ENCODE measurements at regions not wholly inside any gene's neighbourhood (a gene's known extent, or its start where the extent isn't known, plus 50 kb on each side); places are given as distances from the start of the nearest gene placed in this dataset.
A peak's percentile ranks its signal among the peaks of the same experiment; 100 is the strongest.

- H3K4me3 ChIP-seq, result peak overlapping the region in 6 of 12 donors; percentile 11 to 35 (median 24)
- peak overlapping the region in 2 of 12 donors; percentile 7 to 53 for H3K27ac ChIP-seq
- 13 to 23% (median 16%) methylated on average over 13 of the region's 13 CpGs for WGBS, 4 donors
- no peaks in the 10 kb centered on the region for H3K9me3 ChIP-seq
- ATAC-seq, result peak in 3 of 4 donors; percentile 60 to 68 (median 63)
- no peaks in the 10 kb centered on the region for H3K36me3 ChIP-seq
- peaks cover 0 to 36% (median 15%) of the 10 kb centered on the region in 12 donors for H3K4me1 ChIP-seq
- intact Hi-C loops (cut with DNase I), result loop anchor here (1.0 to 10.0 kb wide), 19 partner anchors 87 to 405 kb away; partner anchors contain the start of genes PERP (in 6 of the 10) and TNFAIP3 (in 6 of the 10)
- no peaks in the 10 kb centered on the region for H3K27me3 ChIP-seq
- DNase-seq, result peak; percentile 61 to 72 (median 64)
- TF ChIP-seq CTCF (IDR thresholded peaks at IDR 0.05) (peak; percentile 59 to 88 (median 82)), POLR2A (IDR thresholded peaks at IDR 0.05) (no peak)
Measured at GRCh38 chr6:137707590-137708360, 159.3 kb upstream of the TNFAIP3 start.

- Histone ChIP-seq H3K27me3 (no peaks in the 10 kb centered on the region), H3K4me1 (peaks cover 0 to 36% (median 10%) of the 10 kb centered on the region in 12 donors), H3K36me3 (no peaks in the 10 kb centered on the region), H3K4me3 (no peak overlapping the region), H3K9me3 (no peaks in the 10 kb centered on the region), H3K27ac (peak overlapping the region in 1 of 12 donors; percentile 53)
- no peak for TF ChIP-seq CTCF (IDR thresholded peaks at IDR 0.05)
- no peak for TF ChIP-seq POLR2A (IDR thresholded peaks at IDR 0.05)
- ATAC-seq (no peak), DNase-seq (no peak)
- intact Hi-C loops (cut with DNase I), result loop anchor here (1.0 to 10.0 kb wide), 14 partner anchors 86 to 404 kb away; partner anchors contain the start of genes PERP (in 5 of the 10) and TNFAIP3 (in 5 of the 10)
- WGBS, 4 donors, result 39 to 46% (median 44%) methylated on average over 1 of the region's 1 CpG
Measured at GRCh38 chr6:137708481-137708880, 158.6 kb upstream of the TNFAIP3 start.

- TF ChIP-seq CTCF (IDR thresholded peaks at IDR 0.05) (no peak), POLR2A (IDR thresholded peaks at IDR 0.05) (no peak)
- no peaks in the 10 kb centered on the region for H3K27me3 ChIP-seq
- no peak for DNase-seq
- WGBS, 4 donors, result 91 to 96% (median 94%) methylated on average over 7 of the region's 7 CpGs
- H3K4me1 ChIP-seq, result peaks cover 0 to 36% (median 8%) of the 10 kb centered on the region in 12 donors
- no peak for ATAC-seq
- H3K27ac ChIP-seq, result peak overlapping the region in 1 of 12 donors; percentile 23
- H3K36me3 ChIP-seq, result no peaks in the 10 kb centered on the region
- intact Hi-C loops (cut with DNase I), result loop anchor here (2.0 to 10.0 kb wide), 12 partner anchors 85 to 403 kb away; partner anchors contain the start of genes PERP (in 5 of the 10) and TNFAIP3 (in 1 of the 10)
- no peak overlapping the region for H3K4me3 ChIP-seq
- no peaks in the 10 kb centered on the region for H3K9me3 ChIP-seq
Measured at GRCh38 chr6:137709424-137710236, 157.4 kb upstream of the TNFAIP3 start.

GRCh38 chr6:137711972-137712371 lies 155.1 kb upstream of the TNFAIP3 start:
- intact Hi-C loops (cut with DNase I), result no loop called here
- DNase-seq, result no peak
- 40 to 77% (median 53%) methylated on average over 1 of the region's 1 CpG for WGBS, 4 donors

More at GRCh38 chr6:137711972-137712371, 155.1 kb upstream of the TNFAIP3 start:
- ATAC-seq, result no peak
- Histone ChIP-seq H3K36me3 (no peaks in the 10 kb centered on the region), H3K4me3 (no peak overlapping the region), H3K9me3 (no peaks in the 10 kb centered on the region), H3K4me1 (peaks cover 0 to 34% (median 5%) of the 10 kb centered on the region in 12 donors), H3K27ac (no peak overlapping the region), H3K27me3 (no peaks in the 10 kb centered on the region)
- TF ChIP-seq POLR2A (IDR thresholded peaks at IDR 0.05) (no peak), CTCF (IDR thresholded peaks at IDR 0.05) (no peak)

All from heart left ventricle (tissue), 16 donors.